CD14-positive monocyte (primary cell): ENCODE measurements at regions not wholly inside any gene's neighbourhood (a gene's known extent, or its start where the extent isn't known, plus 50 kb on each side); places are given as distances from the start of the nearest gene placed in this dataset.

ENCODE experiments used
- DNase-seq, 3 donors: peaks; one replicate each; pipeline ENCODE4 v3.0.0-alpha.2; 2011 to 2022
- H2AFZ ChIP-seq: 2 replicates; pipeline ENCODE4 v1.6.0; 2012; ENCODE audit warnings: mild to moderate bottlenecking, low read depth, low read length, inconsistent platforms; ENCODE audit not compliant: insufficient read depth, poor library complexity, severe bottlenecking
- H3K27ac ChIP-seq, 2 donors: 1 replicate in 1 of 2; 2 replicates in 1 of 2; pipeline ENCODE4 v1.5.1; 2012 to 2013; ENCODE audit warnings: low read length in 2 of 2, control low read depth in 1 of 2, inconsistent platforms in 1 of 2, low read depth in 1 of 2, mild to moderate bottlenecking in 1 of 2
- H3K27me3 ChIP-seq, 2 donors: one replicate each; pipeline versions ENCODE4 v1.6.0 to v1.6.1; 2011 to 2013; ENCODE audit warnings: low read length in 2 of 2; ENCODE audit not compliant: control insufficient read depth in 2 of 2, insufficient read depth in 2 of 2
- H3K36me3 ChIP-seq, 2 donors: replicated peaks in 1 of 2; 1 replicate in 1 of 2; 2 replicates in 1 of 2; pipeline versions ENCODE4 v1.5.1 to v1.6.1; 2012 to 2013; ENCODE audit warnings: low read length in 2 of 2, control low read depth in 1 of 2, inconsistent platforms in 1 of 2, mild to moderate bottlenecking in 1 of 2; ENCODE audit not compliant: insufficient read depth in 2 of 2, control insufficient read depth in 1 of 2
- H3K4me1 ChIP-seq, 2 donors: 1 replicate in 1 of 2; 2 replicates in 1 of 2; pipeline versions ENCODE4 v1.5.1 to v1.6.1; 2012 to 2013; ENCODE audit warnings: low read length in 2 of 2, control low read depth in 1 of 2, inconsistent platforms in 1 of 2, mild to moderate bottlenecking in 1 of 2, moderate library complexity in 1 of 2; ENCODE audit not compliant: insufficient read depth in 2 of 2, control insufficient read depth in 1 of 2
- H3K4me2 ChIP-seq: replicated peaks from 2 replicates; pipeline ENCODE3; 2012; ENCODE audit warnings: low read length, moderate library complexity, mild to moderate bottlenecking; ENCODE audit not compliant: poor library complexity, severe bottlenecking; ENCODE audit errors: extremely low read depth
- H3K4me3 ChIP-seq, 3 experiments: fragments of 200-600 bp in 1 of 3; sonication (generic) in 1 of 3; replicated peaks in 1 of 3; 1 replicate in 2 of 3; 2 replicates in 1 of 3; pipeline ENCODE4 v1.5.1; 2011 to 2013; ENCODE audit warnings: low read length in 3 of 3, mild to moderate bottlenecking in 3 of 3, control low read depth in 2 of 3, low read depth in 2 of 3, inconsistent platforms in 1 of 3, moderate library complexity in 1 of 3
- H3K79me2 ChIP-seq: 2 replicates; pipeline ENCODE4 v1.6.0; 2012; ENCODE audit warnings: mild to moderate bottlenecking, control low read depth, inconsistent platforms, low read length, moderate library complexity; ENCODE audit not compliant: insufficient read depth
- H3K9ac ChIP-seq: 2 replicates; pipeline ENCODE4 v1.6.0; 2017; ENCODE audit warnings: low read length, mild to moderate bottlenecking; ENCODE audit not compliant: insufficient read depth, poor library complexity, severe bottlenecking
- H3K9me3 ChIP-seq, 2 donors: replicated peaks in 1 of 2; 1 replicate in 1 of 2; 2 replicates in 1 of 2; pipeline versions ENCODE4 v1.5.1 to v1.6.1; 2012 to 2013; ENCODE audit warnings: low read length in 2 of 2, control low read depth in 1 of 2; ENCODE audit not compliant: control insufficient read depth in 1 of 2, insufficient read depth in 1 of 2
- H4K20me1 ChIP-seq: 2 replicates; pipeline ENCODE4 v1.6.0; 2012; ENCODE audit warnings: mild to moderate bottlenecking, low read length, control low read depth, moderate library complexity; ENCODE audit not compliant: insufficient read depth
- H3K27ac Mint-ChIP-seq, 7 donors: one replicate each; pipeline ENCODE4 v1.8.0; 2020; ENCODE audit warnings: mild to moderate bottlenecking in 7 of 7, mixed read lengths in 7 of 7, moderate library complexity in 6 of 7, inconsistent platforms in 2 of 7
- H3K27me3 Mint-ChIP-seq, 3 donors: one replicate each; pipeline ENCODE4 v1.8.0; 2021 to 2022; ENCODE audit warnings: low read depth in 3 of 3, mild to moderate bottlenecking in 3 of 3, mixed read lengths in 3 of 3, moderate library complexity in 3 of 3, inconsistent platforms in 1 of 3
- H3K36me3 Mint-ChIP-seq, 2 donors: one replicate each; pipeline ENCODE4 v1.8.0; 2020; ENCODE audit warnings: mixed read lengths in 2 of 2, inconsistent platforms in 1 of 2, mild to moderate bottlenecking in 1 of 2
- H3K4me1 Mint-ChIP-seq: one replicate; pipeline ENCODE4 v1.8.0; 2020; ENCODE audit warnings: mild to moderate bottlenecking, mixed read lengths
- H3K4me3 Mint-ChIP-seq, 2 donors: one replicate each; pipeline ENCODE4 v1.8.0; 2020; ENCODE audit warnings: mild to moderate bottlenecking in 2 of 2, mixed read lengths in 2 of 2, moderate library complexity in 1 of 2
- H3K9me3 Mint-ChIP-seq, 7 donors: one replicate each; pipeline ENCODE4 v1.8.0; 2020 to 2022; ENCODE audit warnings: mixed read lengths in 7 of 7, mild to moderate bottlenecking in 6 of 7, moderate library complexity in 6 of 7, inconsistent platforms in 2 of 7
- WGBS: methylation state at CpG from one replicate; pipeline ENCODE4 v1.1.5; 2013; ENCODE audit warnings: missing lambda C conversion rate; ENCODE audit not compliant: insufficient coverage; 5-methylcytosine and 5-hydroxymethylcytosine counted together
- intact Hi-C, 2 donors: fragments of 100-400 bp; cut with micrococcal nuclease; formaldehyde crosslinking; loops; one replicate each; pipeline versions ENCODE4 v1.15.0 to v1.15.1; 2023
- TF ChIP-seq, protein P1 (sequence below): fragments of 200-600 bp; IDR thresholded peaks from one replicate; pipeline ENCODE4 v1.8.0; 2022; ENCODE audit warnings: antibody characterized with exemption, mild to moderate bottlenecking

DNA sequence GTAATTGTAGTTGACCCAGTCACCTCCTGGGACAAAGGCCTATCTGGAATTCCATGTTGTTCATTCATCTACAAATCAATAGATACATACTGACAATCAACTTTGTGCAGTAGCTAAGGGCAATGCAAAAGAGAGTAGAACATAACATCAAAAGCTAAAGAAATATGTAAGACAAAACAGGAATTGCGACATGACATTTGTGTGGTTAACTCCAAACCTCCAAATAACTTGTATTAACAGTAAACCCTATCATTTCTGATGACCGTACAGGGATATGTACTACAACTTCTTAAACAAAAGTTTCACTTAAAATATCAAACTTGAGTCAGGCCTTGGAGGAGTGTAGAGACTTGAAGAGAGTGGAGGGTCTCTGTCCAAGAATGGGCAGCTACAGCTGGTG is 317.6 kb downstream of the SPATA17 start:
- intact Hi-C loops = no loop called here
- no peaks in the 10 kb centered on the region for H3K36me3 ChIP-seq
- peaks cover 6 to 9% of the 10 kb centered on the region in 2 donors for H3K9me3 ChIP-seq
- Mint-ChIP-seq H3K27ac (no peak overlapping the region), H3K9me3 (peaks cover 0 to 11% (median 5%) of the 10 kb centered on the region in 7 donors), H3K27me3 (peaks cover 0 to 3% (median 0%) of the 10 kb centered on the region in 3 donors), H3K4me1 (no peaks in the 10 kb centered on the region), H3K4me3 (no peak overlapping the region), H3K36me3 (no peaks in the 10 kb centered on the region)
- no peak overlapping the region for H3K9ac ChIP-seq
- no peak for DNase-seq
- no peaks in the 10 kb centered on the region for H3K79me2 ChIP-seq
- no peak overlapping the region for H3K27ac ChIP-seq
- no CpG with 5 or more reads among the region's 2 CpGs for WGBS
- no peaks in the 10 kb centered on the region for H3K27me3 ChIP-seq
- H2AFZ ChIP-seq = no peak overlapping the region
- no peaks in the 10 kb centered on the region for H4K20me1 ChIP-seq
- TF ChIP-seq, protein P1, sequence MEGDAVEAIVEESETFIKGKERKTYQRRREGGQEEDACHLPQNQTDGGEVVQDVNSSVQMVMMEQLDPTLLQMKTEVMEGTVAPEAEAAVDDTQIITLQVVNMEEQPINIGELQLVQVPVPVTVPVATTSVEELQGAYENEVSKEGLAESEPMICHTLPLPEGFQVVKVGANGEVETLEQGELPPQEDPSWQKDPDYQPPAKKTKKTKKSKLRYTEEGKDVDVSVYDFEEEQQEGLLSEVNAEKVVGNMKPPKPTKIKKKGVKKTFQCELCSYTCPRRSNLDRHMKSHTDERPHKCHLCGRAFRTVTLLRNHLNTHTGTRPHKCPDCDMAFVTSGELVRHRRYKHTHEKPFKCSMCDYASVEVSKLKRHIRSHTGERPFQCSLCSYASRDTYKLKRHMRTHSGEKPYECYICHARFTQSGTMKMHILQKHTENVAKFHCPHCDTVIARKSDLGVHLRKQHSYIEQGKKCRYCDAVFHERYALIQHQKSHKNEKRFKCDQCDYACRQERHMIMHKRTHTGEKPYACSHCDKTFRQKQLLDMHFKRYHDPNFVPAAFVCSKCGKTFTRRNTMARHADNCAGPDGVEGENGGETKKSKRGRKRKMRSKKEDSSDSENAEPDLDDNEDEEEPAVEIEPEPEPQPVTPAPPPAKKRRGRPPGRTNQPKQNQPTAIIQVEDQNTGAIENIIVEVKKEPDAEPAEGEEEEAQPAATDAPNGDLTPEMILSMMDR = no peak
- no peaks in the 10 kb centered on the region for H3K4me1 ChIP-seq
- no peak overlapping the region for H3K4me3 ChIP-seq
- H3K4me2 ChIP-seq = no peak overlapping the region

DNA sequence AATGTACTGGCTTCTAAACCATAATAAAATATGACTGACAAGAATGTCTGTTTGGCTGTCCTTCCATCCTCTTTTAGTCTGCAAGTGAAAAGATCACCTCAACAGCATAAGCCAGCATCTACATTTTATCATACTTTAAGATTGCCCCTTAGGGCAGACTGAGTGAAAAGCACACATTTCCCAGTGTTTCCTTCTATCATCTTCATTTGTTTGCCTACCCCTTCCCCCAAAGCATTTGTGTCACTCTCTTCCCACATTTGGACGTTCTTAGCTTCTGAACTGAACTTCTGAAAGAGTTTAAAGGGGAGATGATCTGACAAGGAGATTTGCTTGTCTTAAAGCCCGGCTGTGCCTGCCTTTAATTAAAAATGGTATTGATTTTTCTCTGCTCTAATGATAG is 322.2 kb downstream of the SPATA17 start:
- Histone ChIP-seq H3K9ac (no peak overlapping the region), H3K79me2 (no peaks in the 10 kb centered on the region), H3K9me3 (peaks cover 10 to 13% of the 10 kb centered on the region in 2 donors), H2AFZ (no peak overlapping the region), H4K20me1 (no peaks in the 10 kb centered on the region), H3K27ac (no peak overlapping the region), H3K4me2 (no peak overlapping the region), H3K36me3 (no peaks in the 10 kb centered on the region), H3K27me3 (no peaks in the 10 kb centered on the region), H3K4me1 (no peaks in the 10 kb centered on the region), H3K4me3 (no peak overlapping the region)
- TF ChIP-seq, protein P1 = no peak
- Mint-ChIP-seq H3K27ac (no peak overlapping the region), H3K4me3 (no peak overlapping the region), H3K27me3 (peaks cover 0 to 3% (median 2%) of the 10 kb centered on the region in 3 donors), H3K4me1 (no peaks in the 10 kb centered on the region), H3K36me3 (no peaks in the 10 kb centered on the region), H3K9me3 (peaks cover 2 to 20% (median 11%) of the 10 kb centered on the region in 7 donors)
- DNase-seq = no peak
- 69% methylated on average over 2 of the region's 2 CpGs for WGBS
- intact Hi-C loops = no loop called here
